NT2/D1 (cell line): ENCODE measurements at regions not wholly inside any gene's neighbourhood (a gene's known extent, or its start where the extent isn't known, plus 50 kb on each side); places are given as distances from the start of the nearest gene placed in this dataset.

Experiments
- SUZ12 ChIP-seq: IDR thresholded peaks from 2 replicates; pipeline ENCODE4 v1.6.1; 2011; ENCODE audit not compliant: insufficient read length, insufficient read depth; ENCODE audit errors: extremely low read depth
- YY1 ChIP-seq: IDR thresholded peaks from 2 replicates; pipeline ENCODE4 v1.6.1; 2011; ENCODE audit not compliant: insufficient read length, insufficient read depth
- ZNF274 ChIP-seq: IDR thresholded peaks from 2 replicates; pipeline ENCODE4 v1.6.1; 2011; ENCODE audit warnings: mild to moderate bottlenecking, low read depth, low read length

DNA sequence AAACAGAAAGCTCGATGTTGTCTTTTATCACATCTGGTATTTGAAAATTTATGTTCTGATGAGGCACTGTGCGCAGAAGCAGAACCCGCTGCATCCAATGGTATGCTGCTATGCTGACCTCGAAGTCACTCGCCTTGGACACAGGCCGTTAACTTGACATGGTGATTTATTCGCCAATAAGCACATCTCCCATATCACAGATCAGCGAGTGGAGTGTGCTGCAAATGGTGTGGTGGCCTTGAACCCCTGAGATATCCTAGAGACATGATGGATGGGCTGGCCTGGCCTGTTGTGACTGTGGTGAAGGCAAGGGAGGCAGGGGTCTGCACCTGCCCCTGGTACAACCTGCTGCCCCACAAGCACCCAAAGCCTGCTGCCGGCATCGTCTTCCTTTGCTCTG lies 175.4 kb upstream of the FRG1 start:
- TF ChIP-seq YY1 (no peak), ZNF274 (no peak), SUZ12 (no peak)
